A673 (cell line): ENCODE measurements at regions not wholly inside any gene's neighbourhood (a gene's known extent, or its start where the extent isn't known, plus 50 kb on each side); places are given as distances from the start of the nearest gene placed in this dataset.

Experiments
- EZH2 ChIP-seq: fragments of 200-600 bp; sonication (generic); IDR thresholded peaks from 2 replicates; pipeline ENCODE4 v1.6.1; 2017; ENCODE audit warnings: borderline replicate concordance, low read depth, mild to moderate bottlenecking, mixed read lengths, antibody characterized with exemption, low read length; ENCODE audit not compliant: poor library complexity, severe bottlenecking
- TF ChIP-seq, protein P1 (sequence below): fragments of 300-800, 200-600 bp; sonication (generic); conservative IDR thresholded peaks from 2 replicates; pipeline ENCODE4 v1.5.1; 2017; ENCODE audit warnings: low read depth, mild to moderate bottlenecking, antibody characterized with exemption, low read length, moderate library complexity, mixed read lengths

DNA sequence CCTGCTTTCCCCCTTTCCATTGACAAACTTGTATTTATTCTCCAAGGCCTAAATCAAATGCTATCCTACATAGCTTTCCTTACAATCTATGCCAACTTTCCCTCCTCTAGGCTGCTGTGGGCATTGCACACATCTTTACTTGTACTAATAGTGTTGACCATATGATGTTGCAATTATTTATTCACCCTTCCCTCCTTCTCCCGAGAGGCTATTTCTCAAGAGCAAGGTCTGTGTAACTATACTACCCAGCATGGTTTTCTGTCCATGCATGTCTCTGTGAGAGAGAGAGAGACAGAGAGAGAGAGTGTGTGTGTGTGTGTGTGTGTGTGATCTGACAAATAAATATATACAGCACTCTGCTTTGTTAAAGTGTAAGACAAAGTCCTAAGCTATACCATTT, 63.8 kb downstream of the GTPBP8 start:
- TF ChIP-seq, protein P1, sequence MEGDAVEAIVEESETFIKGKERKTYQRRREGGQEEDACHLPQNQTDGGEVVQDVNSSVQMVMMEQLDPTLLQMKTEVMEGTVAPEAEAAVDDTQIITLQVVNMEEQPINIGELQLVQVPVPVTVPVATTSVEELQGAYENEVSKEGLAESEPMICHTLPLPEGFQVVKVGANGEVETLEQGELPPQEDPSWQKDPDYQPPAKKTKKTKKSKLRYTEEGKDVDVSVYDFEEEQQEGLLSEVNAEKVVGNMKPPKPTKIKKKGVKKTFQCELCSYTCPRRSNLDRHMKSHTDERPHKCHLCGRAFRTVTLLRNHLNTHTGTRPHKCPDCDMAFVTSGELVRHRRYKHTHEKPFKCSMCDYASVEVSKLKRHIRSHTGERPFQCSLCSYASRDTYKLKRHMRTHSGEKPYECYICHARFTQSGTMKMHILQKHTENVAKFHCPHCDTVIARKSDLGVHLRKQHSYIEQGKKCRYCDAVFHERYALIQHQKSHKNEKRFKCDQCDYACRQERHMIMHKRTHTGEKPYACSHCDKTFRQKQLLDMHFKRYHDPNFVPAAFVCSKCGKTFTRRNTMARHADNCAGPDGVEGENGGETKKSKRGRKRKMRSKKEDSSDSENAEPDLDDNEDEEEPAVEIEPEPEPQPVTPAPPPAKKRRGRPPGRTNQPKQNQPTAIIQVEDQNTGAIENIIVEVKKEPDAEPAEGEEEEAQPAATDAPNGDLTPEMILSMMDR: no peak
- TF ChIP-seq EZH2: no peak
